ENCODE measurements at regions not wholly inside any gene's neighbourhood (a gene's known extent, or its start where the extent isn't known, plus 50 kb on each side); places are given as distances from the start of the nearest gene placed in this dataset.
A peak's percentile ranks its signal among the peaks of the same experiment; 100 is the strongest.

- TF ChIP-seq EZH2phosphoT487 (IDR thresholded peaks at IDR 0.05; ENCODE audit: low read depth, severe bottlenecking, unreplicated experiment) (no peak), EZH2 (IDR thresholded peaks at IDR 0.05; ENCODE audit: borderline replicate concordance) (no peak), CTCF (IDR thresholded peaks at IDR 0.05; ENCODE audit: poor library complexity) (no peak)
- no peaks in the 10 kb centered on the region for H3K79me2 ChIP-seq
- WGBS (ENCODE audit: low lambda C conversion rate, missing lambda C conversion rate), result 32% methylated on average over 21 of the region's 21 CpGs
- no peak overlapping the region for H3K4me3 ChIP-seq
- no peaks in the 10 kb centered on the region for H3K9me2 ChIP-seq (replicated peaks; ENCODE audit: insufficient read depth)
- peak overlapping the region; percentile 55 for H3K4me2 ChIP-seq
- H3K27me3 ChIP-seq, result no peaks in the 10 kb centered on the region
- H4K20me1 ChIP-seq (ENCODE audit: insufficient read depth, poor library complexity, severe bottlenecking), result no peaks in the 10 kb centered on the region
- H3K27ac ChIP-seq, result peak overlapping the region; percentile 86
- H2AFZ ChIP-seq, result no peak overlapping the region
- no peaks in the 10 kb centered on the region for H3K36me3 ChIP-seq (replicated peaks; ENCODE audit: insufficient read depth, low read depth)
- peak; percentile 88 for DNase-seq (ENCODE audit: low spot score)
- peaks cover 27% of the 10 kb centered on the region for H3K4me1 ChIP-seq (ENCODE audit: insufficient read depth)
- no peaks in the 10 kb centered on the region for H3K9me3 ChIP-seq (ENCODE audit: low read depth)
Observed at GRCh38 chr15:70196372-70197316, 98.9 kb upstream of the TLE3 start.

- Histone ChIP-seq H3K4me1 (ENCODE audit: insufficient read depth) (peaks cover 27% of the 10 kb centered on the region), H3K36me3 (replicated peaks; ENCODE audit: insufficient read depth, low read depth) (no peaks in the 10 kb centered on the region), H3K79me2 (no peaks in the 10 kb centered on the region), H3K4me3 (no peak overlapping the region), H2AFZ (no peak overlapping the region), H3K27ac (peak overlapping the region; percentile 69), H3K27me3 (no peaks in the 10 kb centered on the region), H3K9me2 (replicated peaks; ENCODE audit: insufficient read depth) (no peaks in the 10 kb centered on the region), H3K9me3 (ENCODE audit: low read depth) (no peaks in the 10 kb centered on the region), H3K4me2 (peak overlapping the region; percentile 49), H4K20me1 (ENCODE audit: insufficient read depth, poor library complexity, severe bottlenecking) (no peaks in the 10 kb centered on the region)
- 65% methylated on average over 13 of the region's 13 CpGs for WGBS (ENCODE audit: low lambda C conversion rate, missing lambda C conversion rate)
- TF ChIP-seq EZH2 (IDR thresholded peaks at IDR 0.05; ENCODE audit: borderline replicate concordance), result no peak
- no peak for TF ChIP-seq CTCF (IDR thresholded peaks at IDR 0.05; ENCODE audit: poor library complexity)
- TF ChIP-seq EZH2phosphoT487 (IDR thresholded peaks at IDR 0.05; ENCODE audit: low read depth, severe bottlenecking, unreplicated experiment), result no peak
- DNase-seq (ENCODE audit: low spot score), result peak; percentile 74
Observed at GRCh38 chr15:70195587-70196305, 98.0 kb upstream of the TLE3 start.

GRCh38 chr15:70195171-70195570 is 97.5 kb upstream of the TLE3 start:
- WGBS (ENCODE audit: low lambda C conversion rate, missing lambda C conversion rate), result 94% methylated on average over 7 of the region's 7 CpGs
- DNase-seq (ENCODE audit: low spot score), result no peak
- no peaks in the 10 kb centered on the region for H3K9me2 ChIP-seq (replicated peaks; ENCODE audit: insufficient read depth)
- no peaks in the 10 kb centered on the region for H3K79me2 ChIP-seq
- no peaks in the 10 kb centered on the region for H4K20me1 ChIP-seq (ENCODE audit: insufficient read depth, poor library complexity, severe bottlenecking)
- H3K4me3 ChIP-seq, result no peak overlapping the region
- peaks cover 27% of the 10 kb centered on the region for H3K4me1 ChIP-seq (ENCODE audit: insufficient read depth)
- H3K4me2 ChIP-seq, result no peak overlapping the region
- no peaks in the 10 kb centered on the region for H3K27me3 ChIP-seq
- no peak overlapping the region for H3K27ac ChIP-seq
- H3K9me3 ChIP-seq (ENCODE audit: low read depth), result no peaks in the 10 kb centered on the region
- TF ChIP-seq CTCF (IDR thresholded peaks at IDR 0.05; ENCODE audit: poor library complexity), result no peak
- TF ChIP-seq EZH2phosphoT487 (IDR thresholded peaks at IDR 0.05; ENCODE audit: low read depth, severe bottlenecking, unreplicated experiment), result no peak
- no peak for TF ChIP-seq EZH2 (IDR thresholded peaks at IDR 0.05; ENCODE audit: borderline replicate concordance)
- no peaks in the 10 kb centered on the region for H3K36me3 ChIP-seq (replicated peaks; ENCODE audit: insufficient read depth, low read depth)
- no peak overlapping the region for H2AFZ ChIP-seq

Data from hepatocyte (in vitro differentiated cells).